GM12878 (cell line): ENCODE measurements at regions not wholly inside any gene's neighbourhood (a gene's known extent, or its start where the extent isn't known, plus 50 kb on each side); places are given as distances from the start of the nearest gene placed in this dataset.

Experiments
- ATAC-seq: fragments of 200-7000 bp; cut with Tn5 transposase; 3 replicates; pipeline ENCODE4 v1.9.1; 2020; ENCODE audit warnings: mild to moderate bottlenecking, moderate library complexity
- BruUV-seq: library from RNA; stranded (reverse); fragments of 400-500 nt; replicated peaks from 2 replicates; lab custom pipeline; 2021; lab: Mats Ljungman, UMichigan
- CTCF ChIA-PET: fragments of 300-600 bp; sonication (Branson Sonifier 250); formaldehyde crosslinking; extraction: SDS; loops from one replicate; lab custom pipeline; 2021; ENCODE audit warnings: inconsistent platforms; lab: Yijun Ruan, JAX
- POLR2A ChIA-PET: fragments of 350-600 bp; formaldehyde crosslinking; extraction: SDS; loops from one replicate; lab custom pipeline; 2021; ENCODE audit warnings: inconsistent platforms; lab: Charles Lee
- RAD21 ChIA-PET: fragments of 300-600 bp; sonication (Branson Sonifier 250); formaldehyde crosslinking; loops from one replicate; lab custom pipeline; 2023; ENCODE audit warnings: antibody characterized with exemption; ENCODE audit not compliant: unreplicated experiment; lab: Charles Lee
- SMC1A ChIA-PET: fragments of 300-600 bp; sonication (Branson Sonifier 250); formaldehyde crosslinking; loops from one replicate; lab custom pipeline; 2023; ENCODE audit not compliant: unreplicated experiment, uncharacterized antibody; lab: Charles Lee
- DNase-seq: peaks from one replicate; pipeline ENCODE4 v3.0.0-alpha.2; 2011; ENCODE audit warnings: low read depth, low spot score
- FAIRE-seq: peaks from 3 replicates; lab custom pipeline; 2011; peaks lifted over from hg19 to GRCh38; lab: Jason Lieb, UNC
- H2AFZ ChIP-seq: 2 replicates; pipeline ENCODE4 v1.6.0; 2011; ENCODE audit warnings: low read depth, low read length, control low read depth; ENCODE audit not compliant: control insufficient read depth
- H3K27ac ChIP-seq: 2 replicates; pipeline ENCODE4 v1.5.1; 2011; ENCODE audit warnings: control low read depth; ENCODE audit not compliant: control insufficient read depth, insufficient read depth
- H3K27me3 ChIP-seq, 2 experiments: replicated peaks in 1 of 2; 2 replicates each; pipeline versions ENCODE4 v1.6.0 to v1.6.1; 2011; ENCODE audit warnings: low read length in 1 of 2; ENCODE audit not compliant: control insufficient read depth in 2 of 2, insufficient read depth in 2 of 2
- H3K36me3 ChIP-seq, 2 experiments: 2 replicates each; pipeline ENCODE4 v1.5.1; 2011; ENCODE audit warnings: low read length in 1 of 2; ENCODE audit not compliant: control insufficient read depth in 2 of 2, insufficient read depth in 2 of 2
- H3K4me1 ChIP-seq: 2 replicates; pipeline ENCODE4 v1.6.1; 2011; ENCODE audit warnings: mild to moderate bottlenecking, low read length, moderate library complexity, mixed read lengths; ENCODE audit not compliant: control insufficient read depth, insufficient read depth
- H3K4me2 ChIP-seq: 2 replicates; pipeline ENCODE4 v1.6.0; 2011; ENCODE audit warnings: control low read depth; ENCODE audit not compliant: control insufficient read depth, insufficient read depth
- H3K4me3 ChIP-seq: fragments of 200-600 bp; sonication (generic); 2 replicates; pipeline ENCODE4 v1.5.1; 2016
- H3K79me2 ChIP-seq: 2 replicates; pipeline ENCODE4 v1.6.0; 2011; ENCODE audit warnings: low read length; ENCODE audit not compliant: control insufficient read depth, insufficient read depth
- H3K9ac ChIP-seq: 2 replicates; pipeline ENCODE4 v1.8.0; 2011; ENCODE audit warnings: low read length, control low read depth, mixed read lengths; ENCODE audit not compliant: control insufficient read depth, insufficient read depth
- H3K9me3 ChIP-seq: replicated peaks from 3 replicates; pipeline ENCODE4 v1.5.1; 2011; ENCODE audit warnings: mild to moderate bottlenecking, low read length; ENCODE audit not compliant: control insufficient read depth, insufficient read depth
- H4K20me1 ChIP-seq: 2 replicates; pipeline ENCODE4 v1.6.0; 2011; ENCODE audit not compliant: control insufficient read depth, insufficient read depth
- MAX ChIP-seq: IDR thresholded peaks from 2 replicates; pipeline ENCODE4 v1.6.1; 2012; ENCODE audit warnings: low read depth, low read length, improper control_type of control experiment
- TCF7 ChIP-seq: IDR thresholded peaks from 2 replicates; pipeline ENCODE4 v1.6.1; 2014; ENCODE audit warnings: antibody characterized with exemption, borderline replicate concordance
- USF1 ChIP-seq: IDR thresholded peaks from 2 replicates; pipeline ENCODE4 v1.6.1; 2011; ENCODE audit warnings: borderline replicate concordance, low read depth, mild to moderate bottlenecking, moderate library complexity, mixed read lengths, low read length; ENCODE audit not compliant: insufficient read depth; ENCODE audit errors: extremely low read length
- YY1 ChIP-seq: IDR thresholded peaks from 2 replicates; pipeline ENCODE4 v1.6.1; 2011; ENCODE audit warnings: low read depth, mild to moderate bottlenecking, low read length
- ZBED1 ChIP-seq: IDR thresholded peaks from 2 replicates; pipeline ENCODE4 v1.6.1; 2016; ENCODE audit warnings: borderline replicate concordance
- WGBS: methylation state at CpG from one replicate; pipeline ENCODE4 v1.1.6; 2016; ENCODE audit warnings: low lambda C conversion rate; ENCODE audit not compliant: insufficient replicate concordance, insufficient coverage; ENCODE audit errors: missing lambda C conversion rate; 5-methylcytosine and 5-hydroxymethylcytosine counted together
- in situ Hi-C: fragments of 300-500 bp; cut with MboI; formaldehyde crosslinking; loops from 9 replicates; pipeline ENCODE4 v1.14.3; 2018; ENCODE audit warnings: mixed read lengths
- intact Hi-C: fragments of 100-400 bp; cut with micrococcal nuclease; formaldehyde crosslinking; loops from one replicate; pipeline ENCODE4 v1.14.2; 2022; ENCODE audit not compliant: unreplicated experiment

GRCh38 chr1:47658161-47658920 lies 220.5 kb downstream of the FOXD2 start (continued):
- TF ChIP-seq TCF7 (no peak), ZBED1 (no peak)
- TF ChIP-seq, all 136 proteins: peak for 0

DNA sequence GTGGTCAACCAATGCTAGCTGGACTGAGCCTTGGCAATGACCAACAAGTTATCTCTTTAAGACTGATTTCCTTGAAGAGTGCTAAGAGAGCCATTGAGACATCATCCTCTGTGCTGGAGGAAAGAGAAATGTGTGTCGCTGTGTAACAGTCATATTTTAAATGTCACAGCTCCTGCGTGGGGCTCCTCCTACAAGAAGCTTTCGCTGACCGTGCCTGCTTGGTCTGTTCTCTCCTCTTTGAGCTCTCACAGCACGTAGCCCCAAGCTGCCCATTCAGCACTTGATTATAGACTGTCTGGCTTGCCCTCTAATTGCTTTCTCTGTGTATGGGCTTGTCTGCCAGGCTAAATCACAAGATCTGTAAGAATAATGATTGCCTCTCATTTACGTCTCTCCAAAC lies 221.3 kb downstream of the FOXD2 start:
- RAD21 ChIA-PET: no interaction called here
- H3K36me3 ChIP-seq: no peaks in the 10 kb centered on the region
- no peak for DNase-seq
- no peak overlapping the region for H3K9ac ChIP-seq
- FAIRE-seq: no peak
- SMC1A ChIA-PET: no interaction called here
- no TSS peak for BruUV-seq
- no peaks in the 10 kb centered on the region for H3K4me1 ChIP-seq
- H3K27ac ChIP-seq: no peak overlapping the region
- no peak for ATAC-seq
- no peaks in the 10 kb centered on the region for H4K20me1 ChIP-seq
- no peak overlapping the region for H3K4me2 ChIP-seq
- intact Hi-C loops: no loop called here
- CTCF ChIA-PET: no interaction called here
- no peaks in the 10 kb centered on the region for H3K9me3 ChIP-seq
- H3K4me3 ChIP-seq: no peak overlapping the region
- POLR2A ChIA-PET: no interaction called here
- H2AFZ ChIP-seq: no peak overlapping the region
- H3K27me3 ChIP-seq: no peaks in the 10 kb centered on the region; a peak in 1 of 4 replicates
- WGBS: 50% methylated on average over 6 of the region's 6 CpGs
- H3K79me2 ChIP-seq: no peaks in the 10 kb centered on the region
- in situ Hi-C loops: no loop called here
- TF ChIP-seq USF1: no peak
- TF ChIP-seq YY1: no peak
- no peak for TF ChIP-seq MAX
